PFSK-1 (cell line): ENCODE measurements at regions not wholly inside any gene's neighbourhood (a gene's known extent, or its start where the extent isn't known, plus 50 kb on each side); places are given as distances from the start of the nearest gene placed in this dataset.

ENCODE experiments used
- FOXP2 ChIP-seq: optimal IDR thresholded peaks from 2 replicates; pipeline ENCODE3; 2011; ENCODE audit warnings: borderline replicate concordance, control low read depth, inconsistent platforms; ENCODE audit not compliant: insufficient read depth; ENCODE audit errors: extremely low read length, extremely low read depth
- POLR2AphosphoS5 ChIP-seq: IDR thresholded peaks from 2 replicates; pipeline ENCODE4 v1.6.1; 2012; ENCODE audit warnings: low read depth, mild to moderate bottlenecking, control low read depth, low read length, moderate library complexity
- REST ChIP-seq, 2 experiments: IDR thresholded peaks; 2 replicates each; pipeline versions ENCODE4 v1.6.1 to v1.8.0; 2011 to 2012; ENCODE audit warnings: low read depth in 2 of 2, low read length in 2 of 2, control low read depth in 1 of 2, inconsistent platforms in 1 of 2, mild to moderate bottlenecking in 1 of 2, moderate library complexity in 1 of 2; ENCODE audit not compliant: insufficient read depth in 1 of 2
- SIN3A ChIP-seq: IDR thresholded peaks from 2 replicates; pipeline ENCODE4 v1.6.1; 2012; ENCODE audit warnings: mild to moderate bottlenecking, low read length, moderate library complexity, borderline replicate concordance; ENCODE audit not compliant: insufficient read depth
- TAF1 ChIP-seq: IDR thresholded peaks from 2 replicates; pipeline ENCODE4 v1.6.1; 2012; ENCODE audit warnings: low read length, control low read depth, borderline replicate concordance; ENCODE audit not compliant: insufficient read depth

- no peak for TF ChIP-seq TAF1
- TF ChIP-seq SIN3A, result no peak
- no peak for TF ChIP-seq POLR2AphosphoS5
- no peak for TF ChIP-seq REST (IDR thresholded peaks at IDR 0.05; ENCODE audit: insufficient read depth in 1 of 2, low read depth in 2 of 2, low read length in 2 of 2)
- no peak for TF ChIP-seq FOXP2
These were observed 299.2 kb downstream of the ZPLD1 start for GRCh38 chr3:102733791-102734563.

- TF ChIP-seq SIN3A, result no peak
- TF ChIP-seq TAF1, result no peak
- TF ChIP-seq POLR2AphosphoS5, result no peak
These were observed 300.5 kb downstream of the ZPLD1 start for GRCh38 chr3:102735311-102735710.

- TF ChIP-seq SIN3A (no peak), REST (IDR thresholded peaks at IDR 0.05; ENCODE audit: insufficient read depth in 1 of 2, low read depth in 2 of 2, low read length in 2 of 2) (no peak), TAF1 (no peak), FOXP2 (no peak), POLR2AphosphoS5 (no peak)
These were observed 301.6 kb downstream of the ZPLD1 start for GRCh38 chr3:102736288-102736974.

GRCh38 chr3:102736975-102737304 lies 302.1 kb downstream of the ZPLD1 start:
- TF ChIP-seq POLR2AphosphoS5 (no peak), SIN3A (no peak), REST (IDR thresholded peaks at IDR 0.05; ENCODE audit: insufficient read depth in 1 of 2, low read depth in 2 of 2, low read length in 2 of 2) (no peak), TAF1 (no peak), FOXP2 (no peak)

GRCh38 chr3:102737353-102737752 lies 302.5 kb downstream of the ZPLD1 start:
- TF ChIP-seq FOXP2 (no peak), SIN3A (no peak), REST (IDR thresholded peaks at IDR 0.05; ENCODE audit: insufficient read depth in 1 of 2, low read depth in 2 of 2, low read length in 2 of 2) (no peak), TAF1 (no peak), POLR2AphosphoS5 (no peak)
